ENCODE measurements at regions not wholly inside any gene's neighbourhood (a gene's known extent, or its start where the extent isn't known, plus 50 kb on each side); places are given as distances from the start of the nearest gene placed in this dataset.

DNA sequence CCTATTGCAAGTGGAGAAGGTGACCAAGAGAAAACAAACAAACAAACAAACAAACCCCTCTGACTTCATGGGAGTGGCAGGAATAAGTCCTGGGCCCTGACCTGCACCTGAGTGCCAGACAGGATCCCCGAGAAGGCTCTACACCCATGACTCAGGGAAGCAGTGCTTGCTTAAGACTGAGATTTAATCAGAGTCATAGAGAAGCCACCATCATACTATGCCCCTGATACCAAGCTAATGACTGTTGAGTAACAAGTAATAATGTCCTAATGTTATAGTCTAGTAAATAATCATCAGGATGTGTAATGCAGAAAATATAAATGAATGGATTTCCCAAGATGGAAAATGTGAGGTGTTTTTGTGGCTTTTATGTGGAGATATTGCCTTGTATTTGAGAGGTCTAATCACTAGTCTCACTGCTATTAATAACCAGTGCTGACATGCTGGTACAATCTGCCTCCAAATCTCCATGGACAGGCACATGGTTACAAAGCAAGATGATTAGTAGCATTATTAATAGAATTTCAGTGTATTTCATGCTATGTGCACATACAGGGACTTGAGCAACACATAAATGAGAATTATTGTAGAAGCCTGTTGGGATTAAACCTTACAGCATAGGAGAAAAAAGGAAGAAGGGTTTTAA lies 1290.9 kb downstream of the MRPL39 start:
- no peak for DNase-seq

DNA sequence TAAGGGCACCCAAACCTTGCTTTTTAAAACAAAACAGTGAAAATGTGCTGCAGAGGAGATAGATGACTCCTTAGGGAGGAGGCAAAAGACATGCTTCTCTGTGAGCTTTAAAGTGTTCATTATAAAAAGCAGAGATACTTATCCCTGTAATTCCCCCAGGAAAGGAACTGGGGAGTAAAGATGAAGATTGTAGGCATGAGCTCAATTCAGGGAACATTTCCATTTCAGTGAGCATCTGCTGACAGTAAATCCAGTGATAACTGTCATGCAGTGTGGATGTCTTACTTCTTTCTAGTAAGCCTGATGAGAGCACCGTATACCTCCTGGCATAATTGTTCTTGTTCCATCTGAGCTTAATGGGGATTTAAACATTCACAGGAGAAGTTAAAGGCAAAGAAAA lies 1296.5 kb downstream of the MRPL39 start:
- DNase-seq: no peak

DNA sequence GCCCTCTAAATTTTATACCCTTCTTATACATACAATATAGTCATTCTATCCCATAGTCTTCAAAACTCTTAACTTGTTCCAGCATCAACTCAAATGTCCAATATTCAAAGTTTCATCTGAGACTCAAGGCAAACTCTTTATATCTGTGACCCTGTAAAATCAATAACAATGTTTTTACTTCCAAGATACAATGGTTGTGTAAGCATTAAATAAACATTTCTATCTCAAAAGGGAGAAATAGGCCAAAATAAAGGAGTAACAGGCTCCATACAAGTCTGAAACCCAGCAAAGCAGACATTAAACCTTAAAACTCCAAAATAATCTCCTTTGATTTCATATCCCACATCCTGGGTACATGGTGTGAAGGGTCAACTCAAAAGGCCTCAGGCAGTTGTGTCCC lies 1299.1 kb downstream of the MRPL39 start:
- DNase-seq: no peak

DNA sequence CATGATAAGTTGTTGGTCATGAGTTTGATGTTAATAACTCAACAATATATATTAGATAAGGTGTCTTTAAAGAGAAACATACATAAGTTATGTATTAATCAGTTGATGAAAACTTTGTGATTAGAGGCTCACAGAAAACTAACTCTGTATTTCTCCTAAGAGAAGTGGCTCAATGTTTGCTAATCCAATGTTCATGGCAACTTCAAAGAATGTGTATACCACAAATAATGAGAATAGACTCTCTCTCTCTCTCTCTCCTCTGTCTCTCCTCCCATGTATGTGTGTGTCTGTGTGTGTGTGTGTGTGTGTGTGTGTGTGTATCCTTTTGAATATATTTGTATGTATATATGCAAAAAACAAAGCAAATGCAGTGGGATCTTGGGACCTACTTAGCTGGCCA lies 1304.9 kb downstream of the MRPL39 start:
- no peak for DNase-seq

DNA sequence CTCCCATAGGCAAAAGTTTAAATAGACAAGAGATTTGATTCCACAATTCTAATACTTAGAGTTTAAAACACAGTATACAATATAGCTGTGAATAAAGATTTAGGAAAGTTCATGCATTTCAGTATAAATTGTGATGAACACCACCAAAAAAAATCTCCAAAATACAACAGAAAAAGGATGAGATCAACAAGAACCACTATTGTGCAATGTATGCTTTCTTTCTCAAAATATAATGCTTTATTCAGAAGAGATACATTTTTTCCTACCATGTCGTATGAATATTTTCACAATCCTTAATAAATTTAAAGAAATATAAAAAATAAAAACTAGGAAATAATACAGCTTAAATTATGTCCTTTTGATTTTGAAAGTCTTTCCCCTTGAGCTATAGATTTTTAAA lies 1309.2 kb downstream of the MRPL39 start:
- no peak for DNase-seq

DNA sequence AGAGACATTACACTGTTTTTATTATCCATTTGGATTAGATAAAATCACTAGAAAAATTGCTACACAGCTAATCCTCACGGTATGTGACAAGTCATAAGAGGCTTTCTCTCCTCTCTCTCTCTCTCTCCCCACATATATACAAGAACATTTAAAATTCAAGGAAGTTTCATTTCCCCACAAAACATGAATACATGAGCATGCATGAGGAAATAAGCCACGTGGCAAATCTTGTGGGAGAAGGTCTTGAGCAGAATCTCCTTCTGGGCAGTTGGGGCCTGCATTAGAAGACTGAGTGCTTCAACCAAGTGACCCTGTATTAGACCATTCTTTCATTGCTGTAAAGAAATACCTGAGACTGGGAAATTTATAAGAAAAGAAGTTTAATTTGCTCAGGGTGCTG lies 1313.1 kb downstream of the MRPL39 start:
- no peak for DNase-seq

DNA sequence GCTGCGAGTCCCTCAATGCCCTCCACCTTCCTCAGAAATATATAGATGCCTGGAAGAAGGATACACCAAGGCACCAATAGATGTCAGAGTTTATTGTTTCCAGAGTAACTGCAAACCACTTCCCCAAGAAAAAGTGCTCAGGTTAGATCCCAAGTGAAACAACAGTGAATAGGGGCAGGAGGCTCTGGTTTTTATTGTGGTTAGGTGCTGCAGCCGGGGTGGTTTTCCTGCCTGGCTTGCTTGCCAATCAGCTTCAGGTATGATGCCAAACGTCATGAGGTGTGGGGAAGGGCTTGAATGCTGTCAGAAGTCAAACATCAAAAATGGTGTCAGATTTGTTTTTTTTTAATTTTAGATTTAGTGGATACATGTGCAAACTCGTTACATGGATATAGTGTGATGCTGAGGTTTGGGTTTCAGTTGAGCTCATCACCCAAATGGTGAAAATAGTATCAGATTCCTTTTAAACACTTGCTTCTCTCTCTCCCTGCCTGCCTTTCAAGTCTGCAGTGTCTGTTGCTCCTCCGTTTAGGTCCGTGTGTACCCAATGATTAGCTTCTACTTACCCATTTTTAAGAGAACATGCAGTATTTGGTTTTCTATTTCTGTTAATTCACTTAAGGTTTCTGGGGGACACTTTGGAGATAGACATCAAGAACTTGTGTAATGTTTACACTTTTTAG lies 1317.0 kb downstream of the MRPL39 start:
- DNase-seq: no peak

DNA sequence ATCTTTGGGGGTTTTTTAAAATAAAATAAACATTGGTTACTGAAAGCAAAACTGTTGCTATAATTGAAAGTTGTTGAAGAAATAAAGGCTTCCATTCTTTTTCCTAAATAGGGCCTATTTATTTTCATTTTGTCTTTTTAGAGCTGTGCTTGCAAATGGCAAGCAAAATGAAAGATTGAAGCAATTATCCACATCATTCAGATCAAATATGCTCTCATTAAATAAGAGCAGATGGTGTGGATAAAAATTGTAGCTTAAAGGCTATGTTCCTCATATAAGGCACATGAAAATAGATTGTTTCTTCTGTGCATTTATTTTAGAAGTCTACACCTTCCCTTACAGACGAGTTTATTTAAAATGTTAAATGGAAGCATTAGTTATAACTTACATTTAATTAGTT lies 1317.7 kb downstream of the MRPL39 start:
- DNase-seq: no peak

DNA sequence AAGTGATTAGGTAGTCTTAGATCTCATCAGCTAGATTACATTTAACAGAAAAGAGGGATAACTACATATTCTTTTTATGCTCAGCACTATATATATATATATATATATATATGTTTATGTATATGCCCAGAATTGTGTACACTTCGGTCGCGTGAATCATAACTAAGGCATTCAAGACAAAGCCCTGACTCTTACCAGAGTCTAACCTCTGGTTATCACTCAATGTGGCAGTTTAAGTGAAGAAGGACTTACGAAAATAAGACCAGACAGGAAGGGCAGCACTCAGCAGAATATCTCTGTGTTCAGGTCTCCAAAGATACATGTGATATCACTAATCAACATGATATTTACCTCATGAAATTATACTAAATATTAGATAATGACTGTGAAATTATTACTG lies 1326.7 kb downstream of the MRPL39 start:
- DNase-seq: peak; percentile 10

DNA sequence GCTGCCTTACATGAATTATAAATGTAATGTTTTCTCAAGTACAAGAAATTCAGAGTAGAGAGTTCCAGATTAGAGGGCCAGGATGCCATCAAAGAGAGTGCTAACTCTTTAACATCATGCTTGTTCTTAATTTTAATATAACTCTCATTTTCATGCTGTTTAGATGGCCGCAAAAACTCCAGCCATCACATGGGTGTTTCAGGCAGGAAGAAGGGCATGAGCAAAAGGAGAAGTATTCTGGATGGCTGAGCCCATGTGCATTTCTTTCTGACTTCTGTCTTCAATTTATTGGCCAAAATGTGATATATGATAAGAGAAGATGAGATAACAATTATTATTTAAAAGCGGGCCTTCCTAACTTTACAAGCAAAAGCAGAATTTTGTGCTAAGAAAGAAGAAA lies 1328.6 kb downstream of the MRPL39 start:
- no peak for DNase-seq

DNA sequence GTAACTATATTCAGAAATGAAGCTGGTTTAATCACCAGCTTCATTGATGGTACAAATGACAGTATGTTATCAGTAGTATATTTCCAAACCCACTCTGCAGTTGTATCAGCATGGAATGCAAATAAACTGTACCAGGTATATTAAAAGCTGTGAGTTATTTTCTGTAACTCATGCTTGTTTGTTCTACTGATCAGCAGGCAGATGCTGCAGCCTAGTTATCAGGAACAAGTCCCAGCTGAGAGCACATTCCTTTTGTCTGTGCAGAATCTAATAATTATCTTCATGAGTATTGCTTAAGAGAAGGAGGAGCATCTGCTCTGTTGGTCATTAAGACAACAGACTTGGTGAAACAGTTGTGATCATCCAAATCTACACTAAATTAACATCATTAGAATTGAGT lies 1331.1 kb downstream of the MRPL39 start:
- peak; percentile 4 for DNase-seq

DNA sequence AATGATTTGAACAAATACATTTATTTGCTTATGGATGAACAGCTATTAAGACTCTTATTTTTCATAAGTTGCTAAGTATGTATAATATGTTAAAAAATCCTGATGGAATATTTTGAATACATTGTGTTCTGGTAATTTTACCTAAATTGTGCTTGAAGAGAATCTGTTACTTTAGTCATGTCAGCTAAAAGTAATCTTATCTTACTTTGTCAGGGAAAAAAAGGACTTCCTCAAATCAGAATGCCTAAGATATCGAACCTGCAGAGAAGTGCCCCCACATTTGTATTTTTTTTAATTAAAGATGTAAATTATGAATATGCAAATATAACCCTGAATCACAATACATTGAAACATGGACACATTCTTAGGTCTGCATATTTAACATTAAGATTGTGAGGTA lies 1331.7 kb downstream of the MRPL39 start:
- no peak for DNase-seq

DNA sequence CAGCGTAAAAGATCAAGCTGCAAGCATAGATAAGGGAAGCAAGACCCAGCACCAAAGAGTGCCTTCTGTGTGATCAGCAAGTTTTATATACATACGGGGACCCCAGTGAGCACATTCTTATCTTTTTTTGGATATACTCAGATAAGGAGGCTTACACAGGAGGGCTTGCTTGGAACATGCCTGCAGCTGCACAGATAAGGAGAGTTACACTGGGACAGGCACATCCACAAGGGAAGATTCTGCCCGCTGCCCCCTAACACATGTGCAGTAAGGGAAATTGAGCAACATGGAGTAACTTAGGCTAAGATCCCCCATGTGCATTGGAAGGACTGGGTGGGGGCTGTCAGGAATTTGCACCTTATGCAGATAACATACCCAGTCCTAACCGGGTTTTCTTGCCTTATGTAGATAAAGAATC lies 1334.8 kb downstream of the MRPL39 start:
- DNase-seq: no peak

DNA sequence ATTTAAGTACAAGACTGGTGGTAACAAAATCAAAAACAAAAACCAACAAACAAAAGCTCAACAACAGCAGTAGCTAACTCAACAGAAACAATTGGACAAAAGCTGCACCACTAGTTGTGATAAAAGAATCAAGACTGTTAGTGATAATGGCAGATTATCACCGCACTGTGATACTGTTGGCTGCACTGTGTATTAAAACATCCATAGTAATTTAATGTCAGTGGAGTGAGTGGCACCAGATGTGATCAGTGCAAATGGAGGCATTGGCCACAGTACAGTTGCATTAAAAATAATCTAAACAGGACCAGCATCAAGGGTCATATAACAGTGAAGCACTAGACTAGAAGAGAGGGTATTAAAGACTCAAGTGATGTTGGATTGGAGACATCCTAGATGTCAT lies 1341.3 kb downstream of the MRPL39 start:
- no peak for DNase-seq

DNA sequence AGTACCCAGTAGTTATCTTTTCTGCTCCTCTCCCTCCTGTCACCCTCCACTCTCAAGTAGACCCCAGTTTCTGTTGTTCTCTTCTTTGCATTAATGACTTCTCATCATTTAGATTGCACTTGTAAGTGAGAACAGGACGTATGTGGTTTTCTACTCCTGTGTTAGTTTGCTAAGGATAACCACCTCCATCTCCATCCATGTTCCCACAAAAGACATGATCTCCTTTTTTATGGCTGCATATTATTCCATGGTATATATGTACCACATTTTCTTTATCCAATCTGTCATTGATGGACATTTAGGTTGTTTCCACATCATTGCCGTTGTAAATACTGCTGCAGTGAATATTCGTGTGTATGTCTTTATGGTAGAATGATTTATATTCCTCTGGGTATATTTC lies 1346.5 kb downstream of the MRPL39 start:
- no peak for DNase-seq

DNA sequence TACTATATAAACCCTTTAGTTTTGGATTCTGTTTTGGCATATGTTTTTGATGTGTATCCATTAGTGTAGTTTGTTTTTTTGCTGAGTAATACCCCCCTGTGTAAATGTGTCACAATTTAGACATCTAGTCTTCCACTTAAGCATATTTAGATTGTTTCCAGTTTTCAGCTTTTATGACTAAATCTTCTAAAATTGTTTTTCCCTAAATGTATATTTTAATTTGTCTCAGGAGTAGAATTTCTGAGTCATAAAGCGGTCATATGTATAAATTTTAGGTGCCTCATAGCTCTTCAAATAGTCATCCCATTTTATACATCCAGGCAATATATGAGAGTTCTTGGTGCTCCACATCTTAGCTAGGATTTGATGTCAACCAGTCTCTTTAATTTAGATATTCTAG lies 1348.0 kb downstream of the MRPL39 start:
- peak; percentile 73 for DNase-seq

DNA sequence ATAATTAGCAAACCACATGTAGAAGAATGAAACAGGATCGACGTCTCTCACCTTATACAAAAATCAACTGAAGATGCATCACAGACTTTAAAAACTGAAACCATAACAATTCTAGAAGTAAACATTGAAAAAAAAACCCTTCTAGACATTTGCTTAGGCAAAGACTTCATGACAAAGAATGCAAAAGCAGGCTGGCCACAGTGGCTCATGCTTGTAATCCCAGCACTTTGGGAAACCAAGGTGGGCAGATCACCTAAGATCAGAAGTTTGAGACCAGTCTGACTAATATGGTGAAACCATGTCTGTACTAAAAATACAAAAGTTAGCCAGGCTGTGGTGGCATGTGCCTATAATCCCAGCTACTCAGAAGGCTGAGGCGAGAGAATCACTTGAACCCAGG lies 1351.7 kb downstream of the MRPL39 start:
- no peak for DNase-seq

DNA sequence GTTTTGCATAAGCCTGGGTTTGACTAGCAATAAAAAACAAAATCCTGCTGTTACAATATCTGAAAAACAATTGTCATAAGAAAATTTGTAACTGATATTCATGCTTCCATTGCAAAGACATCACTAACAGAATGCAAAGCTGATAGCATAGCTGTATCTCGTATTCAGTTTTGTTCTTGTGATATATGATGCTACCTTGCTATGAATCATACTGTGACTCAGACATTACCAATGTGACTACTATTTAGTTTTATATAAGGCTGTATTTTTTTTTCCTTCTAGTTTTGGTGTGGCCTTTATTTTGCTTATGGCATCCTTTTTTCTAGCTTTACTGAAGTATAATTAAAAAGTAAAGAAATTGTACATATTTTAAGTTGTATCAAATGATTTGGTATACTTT lies 1381.8 kb downstream of the MRPL39 start:
- peak; percentile 61 for DNase-seq

DNA sequence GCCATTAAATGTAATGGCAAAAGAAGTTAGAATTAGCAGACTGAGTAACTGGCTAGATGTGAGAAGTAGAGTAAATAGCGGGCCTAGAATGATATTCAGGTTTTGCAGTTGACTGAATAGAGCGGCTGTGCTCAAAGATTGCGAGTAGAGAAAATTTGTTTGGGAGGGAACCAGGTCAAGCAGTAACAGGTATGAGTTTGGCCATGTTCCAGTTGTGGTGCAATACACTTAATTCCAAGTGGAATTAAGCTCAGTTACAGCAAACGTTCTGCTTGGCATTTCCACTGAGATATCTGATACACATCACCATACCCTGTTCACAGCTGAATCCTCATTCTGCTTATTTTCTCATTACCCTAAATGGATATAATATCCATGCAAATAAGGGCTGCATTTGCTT lies 1382.9 kb downstream of the MRPL39 start:
- DNase-seq: no peak

DNA sequence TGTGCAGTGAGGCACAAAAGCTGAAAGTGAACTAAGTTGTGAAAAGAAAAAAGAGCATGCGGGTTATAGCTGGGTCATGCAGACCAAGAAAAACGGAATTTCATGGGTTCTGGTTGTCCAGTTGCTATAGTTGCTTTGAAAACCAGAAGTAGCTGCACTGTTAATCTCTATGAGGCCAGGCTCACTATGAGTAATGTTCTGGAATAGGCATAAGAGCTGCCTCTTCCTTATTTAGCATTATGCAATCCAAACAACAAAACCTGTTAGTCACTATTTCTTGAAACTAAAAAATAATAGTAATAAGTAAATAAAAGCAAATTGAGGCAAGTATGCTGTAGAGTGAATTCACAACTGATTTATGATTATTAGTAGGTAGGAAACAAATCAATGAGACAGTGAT lies 1383.7 kb downstream of the MRPL39 start:
- DNase-seq: no peak

DNA sequence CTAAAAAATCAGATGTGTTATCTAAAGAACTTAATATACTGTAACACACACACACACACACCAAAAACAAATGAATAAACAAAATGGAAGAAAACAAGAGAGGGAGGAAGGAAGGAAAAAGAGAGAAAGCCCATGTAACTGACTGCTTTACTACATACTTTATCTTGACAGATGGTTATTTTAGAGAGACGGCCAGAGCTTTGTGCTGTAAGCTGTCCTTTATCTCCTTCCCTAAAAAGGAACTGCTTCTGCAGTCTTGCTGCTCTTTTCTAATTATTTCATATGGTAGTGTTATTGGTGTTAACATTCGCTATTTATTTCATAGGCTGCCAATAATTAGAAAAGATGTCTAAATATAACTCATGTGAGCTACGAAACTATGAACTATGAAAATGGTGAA lies 1384.6 kb downstream of the MRPL39 start:
- no peak for DNase-seq

DNA sequence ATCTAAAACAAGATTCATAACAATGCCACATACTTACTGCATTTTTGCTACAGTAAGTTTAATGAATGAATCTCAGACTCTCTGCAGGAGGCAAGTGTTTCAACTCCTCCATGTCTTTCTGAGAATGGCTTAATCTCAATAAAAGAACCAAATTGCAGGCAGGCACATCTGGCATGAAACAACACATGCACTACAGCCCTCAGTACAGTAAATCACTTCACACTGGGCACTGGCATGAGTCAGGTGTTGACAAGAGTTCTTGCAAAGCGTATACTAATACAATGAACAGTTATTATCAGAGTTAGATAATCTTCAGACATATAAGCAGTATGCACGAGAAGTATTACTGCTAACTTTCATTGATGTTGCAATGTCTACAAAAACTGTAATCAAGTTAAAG lies 1386.8 kb downstream of the MRPL39 start:
- peak; percentile 41 for DNase-seq

DNA sequence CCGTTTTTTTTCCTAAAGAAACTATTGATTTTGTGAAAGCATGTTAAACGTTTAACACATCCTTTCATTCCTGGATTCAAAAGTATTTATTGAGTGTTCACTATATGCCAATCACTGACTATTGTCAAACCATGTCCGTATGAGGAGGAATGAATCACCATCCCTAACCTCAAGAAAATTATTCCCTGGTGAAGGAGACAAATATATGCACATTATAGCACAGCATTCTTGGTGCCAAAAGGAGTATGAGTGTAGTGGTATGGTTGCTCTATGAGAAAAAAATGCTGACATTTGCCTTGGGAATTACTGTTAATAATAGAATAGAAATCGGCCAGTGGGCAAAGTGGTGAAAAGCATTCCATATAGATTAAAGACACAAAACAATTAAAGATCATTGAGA lies 1390.1 kb downstream of the MRPL39 start:
- DNase-seq: peak; percentile 24

DNA sequence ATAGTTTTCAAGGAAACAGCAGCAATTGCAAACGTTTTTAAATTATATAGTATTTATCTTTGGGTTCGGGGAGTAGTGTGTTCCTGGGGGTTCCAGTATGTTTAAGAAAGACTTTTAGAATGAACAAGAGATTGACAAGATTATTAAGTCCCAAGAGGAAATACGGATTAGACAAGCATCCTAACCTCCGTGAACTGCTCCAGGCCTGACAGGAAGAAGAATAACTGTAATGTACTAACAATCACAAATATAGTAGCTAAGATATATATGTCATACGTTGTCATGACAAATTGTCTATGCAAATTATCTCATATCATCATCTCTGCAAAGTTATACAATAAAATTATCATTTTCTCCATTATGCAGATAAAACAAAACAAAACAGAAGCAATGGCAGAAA lies 1397.2 kb downstream of the MRPL39 start:
- DNase-seq: no peak

Data from fibroblast of skin of abdomen (primary cell).